COLO829 (cell line): ENCODE measurements at regions not wholly inside any gene's neighbourhood (a gene's known extent, or its start where the extent isn't known, plus 50 kb on each side); places are given as distances from the start of the nearest gene placed in this dataset.

ENCODE experiments used
- DNase-seq: peaks from one replicate; pipeline ENCODE4 v3.0.0; 2012; ENCODE audit warnings: low spot score

DNA sequence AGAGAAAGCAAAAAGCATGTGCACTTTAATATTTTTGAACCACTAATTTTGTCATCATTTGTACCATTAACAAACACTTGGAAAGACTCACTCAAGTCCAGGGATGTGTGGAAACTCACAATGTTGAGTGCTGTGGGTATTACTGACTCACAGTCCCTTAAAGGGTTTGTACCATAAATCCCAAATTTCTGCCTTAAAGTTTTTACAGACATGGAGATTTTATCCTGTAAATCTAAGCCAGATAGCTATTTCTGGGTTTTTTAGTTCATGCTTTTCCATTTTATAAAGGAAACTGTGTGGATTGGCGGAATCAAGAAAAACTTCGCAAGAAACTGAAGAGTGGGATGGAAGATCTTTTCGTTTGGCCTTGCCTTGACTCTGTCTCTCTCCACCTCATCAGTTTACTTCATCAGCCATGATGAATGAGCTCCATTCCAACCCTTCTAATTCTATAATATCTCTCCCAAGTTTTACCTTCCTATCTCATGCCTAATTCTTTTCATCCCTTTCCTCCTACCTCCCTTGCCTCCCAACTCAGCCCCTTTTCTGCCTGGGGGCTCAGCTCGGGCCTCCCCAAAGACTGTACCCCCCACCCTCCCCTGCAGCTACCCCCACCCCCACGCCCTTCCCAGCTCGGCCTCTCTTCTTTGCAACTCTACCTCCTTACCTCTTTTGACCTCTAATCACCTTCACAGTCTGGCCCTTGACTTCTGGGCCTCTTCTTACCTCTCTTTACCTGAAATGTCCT is 218.5 kb upstream of the MKLN1 start:
- DNase-seq, result no peak

DNA sequence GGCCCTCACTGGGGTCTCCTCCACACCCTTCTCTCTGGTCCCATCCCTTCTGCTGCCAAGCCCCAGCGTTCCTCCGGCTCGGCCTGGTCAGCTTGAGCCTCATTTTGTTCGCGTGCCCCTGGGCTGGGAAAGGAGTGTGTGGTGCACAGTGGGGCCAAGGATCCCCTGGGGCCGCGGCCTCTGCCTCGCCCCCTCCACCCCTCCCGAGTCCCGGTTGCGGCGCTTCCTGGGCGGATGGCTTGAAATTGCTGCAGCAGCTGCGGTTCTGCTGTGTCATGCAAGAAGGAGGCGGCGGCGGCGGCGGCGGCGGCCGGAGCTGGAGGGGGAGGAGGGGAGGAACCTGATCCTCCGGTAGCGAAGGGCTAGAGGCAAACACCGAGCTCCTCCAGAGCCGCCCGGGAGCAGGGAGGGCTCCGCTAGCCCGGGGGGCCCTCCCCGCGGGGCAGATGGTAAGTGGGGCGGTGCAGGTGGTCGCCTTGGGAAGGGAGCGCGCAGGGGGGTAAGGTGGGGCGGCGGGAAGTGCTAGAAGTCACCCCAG is 217.8 kb upstream of the MKLN1 start:
- DNase-seq, result peak; percentile 89

DNA sequence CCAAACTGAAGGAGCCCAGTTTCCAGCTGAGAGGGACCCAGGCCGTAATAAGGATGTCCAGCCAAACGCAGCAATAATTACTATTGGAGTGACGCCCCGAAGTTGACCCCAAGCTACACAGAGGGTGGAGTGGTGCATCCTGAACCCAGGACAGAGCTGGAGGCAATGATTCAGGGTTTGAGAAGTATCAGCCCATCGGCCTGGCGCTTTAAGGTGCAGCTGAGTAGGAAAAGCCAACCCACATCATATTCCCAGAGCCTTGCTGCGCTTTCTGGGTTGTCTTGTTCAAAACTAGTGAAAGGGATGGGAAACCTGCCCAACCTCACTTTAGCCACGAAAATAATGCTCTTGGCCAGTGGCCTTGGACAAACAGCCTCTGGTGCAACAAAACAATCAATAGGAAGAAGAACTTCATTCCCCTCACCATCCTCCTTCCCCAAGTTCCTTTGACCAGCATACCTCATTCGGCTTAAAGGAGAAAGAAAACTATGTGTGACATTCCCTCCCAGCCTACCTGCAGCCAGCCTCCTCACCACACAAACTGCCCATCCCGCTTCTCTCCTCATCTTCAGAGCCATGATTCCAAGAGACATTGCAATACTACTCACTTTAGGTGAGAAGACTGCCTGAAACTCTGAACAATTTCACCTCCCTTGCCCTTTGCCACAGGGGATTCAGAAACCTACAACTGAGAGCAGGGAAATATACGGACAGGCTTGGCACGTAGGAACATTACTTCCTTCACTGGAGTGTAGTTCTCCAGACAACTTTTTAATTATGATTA is 217.2 kb upstream of the MKLN1 start:
- no peak for DNase-seq

DNA sequence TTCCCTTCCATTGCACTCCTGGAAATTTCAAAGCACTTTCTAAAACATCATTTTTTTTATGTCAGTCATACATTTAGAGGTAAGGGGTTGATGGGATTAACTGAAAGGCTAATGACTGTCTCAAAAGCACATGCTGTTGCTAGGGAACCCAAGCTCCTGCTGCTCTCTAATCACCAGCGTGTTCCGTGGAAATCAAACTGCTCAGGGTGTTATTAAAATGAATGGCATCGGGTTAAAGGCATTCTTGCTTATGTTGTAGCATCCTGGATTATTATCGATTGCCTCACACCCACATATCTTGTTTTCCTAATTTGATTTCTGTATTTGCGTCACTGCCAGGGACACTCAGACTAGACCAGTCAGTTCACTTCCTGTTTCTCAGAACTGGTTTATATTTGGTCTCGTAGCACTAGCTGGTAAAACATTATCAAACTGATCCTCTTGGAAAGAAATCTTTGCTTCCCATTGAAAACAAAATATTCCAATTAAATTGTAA is 216.5 kb upstream of the MKLN1 start:
- no peak for DNase-seq

DNA sequence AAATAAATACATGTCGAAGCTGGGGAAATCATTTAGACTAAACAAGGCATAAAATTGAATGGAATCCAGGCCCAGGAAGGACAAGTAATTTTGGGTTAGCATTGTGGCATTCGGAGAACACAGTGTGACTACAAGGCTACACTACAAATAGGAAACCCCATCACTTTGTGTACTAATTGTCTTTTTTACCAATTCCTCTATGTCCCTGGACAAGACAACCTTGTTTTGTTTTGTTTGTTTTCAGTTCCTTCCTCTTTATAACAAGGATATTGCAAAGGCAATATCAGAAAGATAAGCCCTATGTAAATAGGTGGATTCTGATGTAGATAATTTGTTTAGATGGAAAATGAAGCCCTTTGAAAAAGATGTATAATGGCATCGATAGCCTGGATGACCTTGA is 215.9 kb upstream of the MKLN1 start:
- DNase-seq, result no peak

DNA sequence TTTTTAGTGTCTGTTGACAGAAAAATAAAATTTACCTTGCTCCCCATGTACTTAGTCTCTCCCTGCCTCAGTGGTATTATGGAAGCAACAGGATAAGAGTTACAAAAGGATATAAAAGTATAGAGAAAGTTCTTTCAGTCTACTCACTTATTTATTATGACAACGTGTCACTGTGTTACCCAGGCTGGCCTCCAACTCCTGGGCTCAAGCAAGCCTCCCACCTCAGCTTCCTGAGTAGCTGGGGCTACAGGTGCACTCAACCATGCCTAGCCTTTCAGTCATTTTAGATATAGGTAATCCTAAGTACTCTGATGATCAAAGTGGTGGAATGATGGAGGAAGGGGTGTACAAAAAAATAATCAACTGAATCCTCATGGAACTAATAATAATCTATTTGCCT is 215.2 kb upstream of the MKLN1 start:
- DNase-seq, result no peak

DNA sequence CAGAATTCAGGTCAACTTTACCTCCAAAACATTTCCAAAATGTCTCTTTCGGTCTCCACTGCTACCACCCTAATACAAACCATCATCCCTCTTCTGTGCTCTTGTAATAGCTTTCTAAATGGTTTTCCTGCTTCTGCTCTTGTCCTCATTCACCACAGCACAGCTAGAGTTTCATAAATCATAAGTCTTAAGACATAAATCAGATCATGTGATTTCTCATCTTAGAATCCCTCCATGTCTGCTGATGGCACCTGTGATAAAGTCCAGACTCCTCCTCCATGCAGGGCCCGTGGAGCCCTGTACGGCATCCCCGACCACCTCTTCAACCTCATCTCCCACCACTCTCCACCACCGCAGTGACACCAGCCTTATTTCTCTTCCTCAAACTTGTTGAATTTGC is 212.3 kb upstream of the MKLN1 start:
- DNase-seq, result no peak

DNA sequence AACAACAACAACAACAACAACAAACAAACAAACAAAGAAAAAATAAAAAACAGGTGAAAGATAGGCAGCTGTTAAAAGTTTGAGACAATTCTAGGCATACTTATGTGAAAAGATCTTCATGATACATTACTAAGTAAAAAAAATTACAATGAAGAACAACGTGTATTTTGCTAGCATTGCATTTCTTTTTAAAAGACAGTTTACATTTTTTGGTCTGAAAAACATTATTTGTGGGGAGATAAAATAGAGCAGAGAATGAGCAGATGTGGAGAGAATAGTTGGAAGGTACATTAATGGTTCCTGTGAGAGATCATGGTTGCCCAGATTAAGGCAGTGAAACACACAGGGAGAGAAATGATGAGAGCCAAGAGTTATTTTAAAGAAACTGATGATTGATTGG is 210.2 kb upstream of the MKLN1 start:
- DNase-seq, result no peak

DNA sequence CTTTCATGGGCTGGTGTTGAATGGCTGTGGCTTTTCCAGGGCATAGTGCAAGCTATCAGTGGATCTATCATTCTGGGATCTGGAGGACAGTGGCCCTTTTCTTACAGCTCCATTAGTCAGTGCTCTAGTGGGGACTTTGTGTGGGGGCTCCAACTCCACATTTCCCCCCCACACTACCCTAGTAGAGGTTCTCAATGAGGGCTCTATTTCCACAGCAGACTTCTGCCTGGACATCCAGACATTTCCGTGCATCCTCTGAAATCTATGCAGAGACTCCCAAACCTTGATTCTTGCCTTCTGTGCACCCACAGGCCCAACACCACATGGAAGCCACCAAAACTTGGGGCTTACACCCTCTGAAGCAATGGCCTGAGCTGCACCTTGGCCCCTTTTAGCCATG is 208.3 kb upstream of the MKLN1 start:
- DNase-seq, result no peak

DNA sequence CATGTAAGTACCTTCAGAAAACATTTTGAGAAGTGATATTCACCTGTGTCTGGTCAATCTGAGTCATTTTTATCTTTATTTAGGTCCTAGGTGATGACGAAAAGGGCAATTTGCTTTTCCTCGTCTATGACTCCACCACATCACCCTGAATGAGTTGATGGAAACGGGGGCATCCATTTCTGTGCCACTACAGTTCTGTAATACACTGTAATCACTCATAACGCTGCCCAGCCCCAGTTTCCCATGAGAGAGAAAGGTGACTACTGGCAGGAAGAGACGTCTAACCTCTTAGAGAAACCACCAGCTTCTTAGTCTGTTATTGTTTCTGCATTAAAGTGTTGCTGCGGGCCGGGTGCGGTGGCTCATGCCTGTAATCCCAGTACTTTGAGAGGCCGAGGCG is 205.3 kb upstream of the MKLN1 start:
- no peak for DNase-seq

DNA sequence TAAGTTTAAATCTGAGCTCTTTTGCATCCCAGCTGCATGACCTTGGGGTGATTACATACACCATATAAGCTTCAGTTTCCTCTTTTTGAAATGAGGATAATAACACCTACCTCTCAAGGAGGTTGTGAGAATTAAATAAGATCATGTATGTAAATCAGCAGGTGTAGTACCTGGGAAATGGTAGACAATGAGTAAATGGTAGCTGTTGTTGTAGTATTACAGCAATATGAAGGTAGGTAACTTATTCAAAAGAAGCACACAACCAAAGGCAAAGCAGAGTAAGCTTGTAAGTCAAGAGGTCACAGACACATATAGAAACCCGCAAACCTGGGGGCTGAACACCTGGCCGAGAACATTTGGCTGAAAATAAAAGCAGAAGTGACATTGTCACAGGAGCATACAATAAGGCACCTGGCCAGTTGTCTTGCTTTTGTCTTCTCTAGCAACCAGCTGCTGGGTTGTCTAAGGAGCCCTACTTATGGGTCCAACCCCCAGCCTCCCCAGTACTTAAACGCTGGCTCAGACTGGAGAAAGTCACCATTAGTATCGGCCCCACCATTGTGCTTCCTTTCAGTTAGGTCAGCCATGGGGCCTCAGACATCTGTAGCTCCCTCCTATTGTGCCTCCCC is 203.6 kb upstream of the MKLN1 start:
- DNase-seq, result no peak

DNA sequence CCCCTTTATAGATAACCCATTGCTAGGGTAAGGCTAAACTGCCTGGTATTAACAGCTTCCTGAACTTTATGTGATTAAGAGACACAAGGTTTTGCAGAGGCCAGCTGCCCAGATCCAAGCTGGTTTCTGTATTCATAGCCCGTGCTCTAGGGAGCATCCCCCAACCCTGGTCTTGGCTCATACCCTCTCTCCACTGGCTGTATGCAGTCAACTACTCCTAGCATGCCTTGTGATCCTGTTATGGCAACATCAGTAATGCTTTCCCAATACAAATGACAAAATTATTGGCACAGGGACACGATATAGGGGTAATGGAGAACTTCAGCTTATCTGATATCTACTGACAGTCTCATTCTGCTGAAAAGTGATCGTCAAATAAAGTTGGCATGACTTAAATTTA is 202.8 kb upstream of the MKLN1 start:
- no peak for DNase-seq

DNA sequence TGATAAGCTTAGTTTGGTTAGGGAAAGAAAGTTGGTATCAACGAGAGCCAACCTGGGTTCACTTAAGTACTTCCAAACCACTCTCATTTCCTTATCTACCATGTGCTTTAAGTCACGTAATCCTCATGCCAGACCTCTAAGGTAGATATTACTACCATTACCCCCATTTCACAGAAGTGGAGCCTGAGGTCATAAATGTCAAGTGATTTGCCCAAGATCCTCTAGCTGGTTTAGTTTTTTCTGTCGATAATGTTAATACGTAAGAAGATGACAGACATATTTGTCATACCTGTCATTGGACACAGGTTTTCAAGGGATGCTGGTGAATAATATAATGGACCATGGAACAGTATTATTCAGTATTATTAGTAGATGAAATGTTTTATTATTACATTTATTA is 197.4 kb upstream of the MKLN1 start:
- DNase-seq, result no peak

DNA sequence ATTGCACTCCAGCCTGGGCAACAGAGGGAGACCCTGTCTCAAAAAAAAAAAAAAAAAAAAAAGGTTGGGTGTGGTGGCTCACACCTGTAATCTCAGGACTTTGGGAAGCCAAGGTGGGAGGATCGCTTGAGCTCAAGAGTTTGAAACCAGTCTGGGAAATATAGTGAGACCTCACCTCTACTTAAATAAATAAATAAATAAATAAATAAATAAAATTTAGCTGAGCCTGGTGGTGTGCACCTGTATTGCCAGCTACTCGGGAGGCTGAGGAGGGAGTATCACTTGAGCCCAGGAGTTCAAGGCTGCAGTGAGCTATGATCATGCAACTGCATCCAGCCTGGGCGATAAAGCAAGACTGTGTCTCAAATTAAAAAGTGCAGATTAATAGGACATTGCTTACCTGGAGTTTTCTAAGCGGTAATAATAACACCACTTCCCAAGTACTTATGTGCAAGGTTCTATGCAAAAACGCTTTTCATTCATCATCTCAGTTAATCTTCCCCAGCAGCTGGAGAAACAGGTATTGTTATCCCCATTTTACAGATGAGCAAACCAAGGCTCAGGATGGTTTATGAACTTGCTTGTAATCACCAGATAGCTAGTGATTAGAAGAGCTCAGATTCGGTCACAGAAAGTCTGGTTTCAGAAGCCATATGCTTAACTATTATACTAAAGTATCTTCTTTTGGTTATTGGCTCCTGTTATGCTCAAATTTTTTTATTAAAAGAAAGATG is 196.5 kb upstream of the MKLN1 start:
- DNase-seq, result no peak

DNA sequence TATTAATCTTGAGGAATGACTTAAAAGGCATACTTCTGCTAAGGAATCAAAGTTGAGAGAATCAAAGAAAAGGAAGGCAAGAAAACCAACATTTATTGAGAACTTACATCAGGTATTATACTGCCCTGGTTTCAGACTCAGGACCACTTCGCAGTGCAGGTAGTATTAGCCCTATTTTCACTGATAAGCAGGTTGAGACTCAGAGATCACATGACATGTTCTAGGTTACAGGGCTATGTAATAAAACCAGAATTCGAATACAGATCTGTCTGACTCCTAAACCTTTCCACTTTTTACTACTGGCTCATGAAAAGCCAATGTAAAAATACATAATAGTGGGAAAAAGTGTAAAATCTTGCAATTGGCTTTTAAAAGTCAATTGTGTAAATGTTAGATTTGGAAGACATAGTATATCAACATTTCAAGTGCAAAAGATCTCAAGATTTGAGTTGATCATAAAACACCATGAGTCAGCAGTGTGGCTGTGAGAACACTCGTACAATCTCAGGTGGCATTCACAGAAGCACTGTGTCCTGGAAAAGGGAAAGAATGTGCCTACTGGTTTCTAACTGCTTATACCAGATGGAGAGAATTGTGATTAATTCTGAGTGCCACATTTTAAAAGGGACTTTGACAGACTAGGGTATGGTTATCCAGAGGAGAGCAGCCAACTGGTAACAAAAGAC is 195.8 kb upstream of the MKLN1 start:
- no peak for DNase-seq

DNA sequence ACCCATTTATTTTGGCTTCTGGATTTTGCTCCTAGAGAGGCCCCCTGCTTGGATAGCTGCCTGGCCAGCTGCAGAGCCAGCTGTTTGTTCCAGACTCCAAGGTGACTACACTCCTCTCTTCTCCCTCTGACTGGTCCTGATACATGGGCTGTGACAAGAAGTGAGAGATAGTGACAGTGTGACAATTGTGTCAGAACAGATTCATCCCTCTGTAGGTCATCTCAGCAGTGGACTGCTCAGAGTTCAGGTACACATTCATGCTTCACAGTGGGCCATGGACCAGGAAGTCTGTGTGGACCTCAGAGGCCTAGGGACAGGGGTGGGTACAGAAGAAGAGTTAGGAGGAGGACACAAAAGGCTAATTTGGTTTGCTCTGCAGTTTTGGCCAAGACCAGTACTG is 188.2 kb upstream of the MKLN1 start:
- no peak for DNase-seq

DNA sequence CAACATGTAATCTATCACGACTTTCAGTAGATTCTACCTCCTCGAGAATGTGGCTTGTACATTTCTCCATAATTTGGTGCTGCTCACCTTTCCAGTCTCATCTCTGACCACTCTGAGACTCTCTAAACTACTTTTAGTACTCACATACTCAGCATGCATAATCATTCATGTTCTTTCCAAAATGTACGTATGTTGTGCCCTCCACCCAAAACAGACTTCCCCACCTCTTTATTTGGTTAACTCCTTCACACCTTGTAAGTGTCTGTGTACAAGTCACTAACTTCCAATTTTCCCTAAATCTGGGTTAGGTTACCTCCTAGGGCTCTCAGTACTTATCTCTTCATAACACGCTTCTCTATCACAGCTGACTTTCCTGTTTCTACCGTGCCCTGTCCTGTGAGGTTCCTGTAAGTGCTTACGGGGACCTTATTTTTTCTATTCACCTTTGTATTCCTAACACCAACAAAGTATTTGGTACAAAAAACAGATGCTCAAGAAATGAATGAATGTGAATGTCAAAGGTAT is 186.2 kb upstream of the MKLN1 start:
- no peak for DNase-seq

DNA sequence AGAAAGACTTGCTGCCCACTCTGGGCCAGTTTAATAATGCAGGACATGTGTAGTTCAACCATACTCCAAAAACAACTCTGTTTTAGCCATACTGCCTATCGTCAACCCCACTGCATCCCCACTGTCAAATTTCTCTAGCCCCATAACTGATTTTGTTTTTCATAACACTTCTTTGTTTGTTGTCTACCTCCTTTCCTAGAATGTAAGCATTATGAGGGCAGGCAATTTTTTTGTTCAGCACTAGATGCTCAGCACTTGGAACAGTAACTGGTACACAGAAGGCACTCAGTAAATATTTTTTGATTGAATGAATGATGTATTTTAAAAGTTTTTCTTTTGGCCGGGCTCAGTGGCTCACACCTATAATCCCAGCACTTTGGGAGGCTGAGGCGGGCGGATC is 183.8 kb upstream of the MKLN1 start:
- DNase-seq, result no peak

DNA sequence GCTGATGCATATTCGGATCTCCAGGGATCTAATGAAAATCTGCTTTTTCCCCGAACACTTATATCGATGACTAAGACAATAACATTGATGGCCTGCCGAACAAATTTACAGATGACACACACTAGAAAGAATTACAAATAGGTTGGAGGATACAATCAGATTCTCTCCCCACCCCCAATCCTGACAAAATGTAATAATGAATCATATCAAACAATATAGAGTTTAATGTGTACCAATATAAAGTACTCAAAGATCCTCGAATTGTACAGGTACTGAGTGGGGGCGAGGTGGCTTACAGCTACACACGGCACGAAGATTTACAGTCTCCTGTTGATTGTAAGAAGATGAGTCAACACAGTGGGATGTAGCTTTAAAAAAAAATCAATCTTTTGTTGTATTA is 182.7 kb upstream of the MKLN1 start:
- no peak for DNase-seq

DNA sequence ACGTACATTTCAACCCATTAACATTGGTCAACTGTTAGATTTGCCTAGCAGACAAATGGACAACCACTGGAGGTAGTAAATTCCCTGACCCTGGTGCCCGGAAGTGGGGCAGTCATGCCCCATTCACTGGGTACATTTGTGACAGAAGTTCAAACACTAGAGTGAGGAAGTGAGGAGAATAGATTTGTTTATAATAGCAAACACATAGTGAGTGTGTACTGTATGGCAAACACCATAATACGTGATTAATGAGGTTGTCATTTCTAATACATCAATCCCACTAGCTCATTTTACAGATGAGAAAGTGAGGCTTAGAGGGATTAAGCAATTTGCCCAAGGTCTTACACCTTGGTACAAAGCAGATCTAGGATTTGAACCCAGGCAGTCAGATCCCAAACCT is 181.9 kb upstream of the MKLN1 start:
- DNase-seq, result no peak

DNA sequence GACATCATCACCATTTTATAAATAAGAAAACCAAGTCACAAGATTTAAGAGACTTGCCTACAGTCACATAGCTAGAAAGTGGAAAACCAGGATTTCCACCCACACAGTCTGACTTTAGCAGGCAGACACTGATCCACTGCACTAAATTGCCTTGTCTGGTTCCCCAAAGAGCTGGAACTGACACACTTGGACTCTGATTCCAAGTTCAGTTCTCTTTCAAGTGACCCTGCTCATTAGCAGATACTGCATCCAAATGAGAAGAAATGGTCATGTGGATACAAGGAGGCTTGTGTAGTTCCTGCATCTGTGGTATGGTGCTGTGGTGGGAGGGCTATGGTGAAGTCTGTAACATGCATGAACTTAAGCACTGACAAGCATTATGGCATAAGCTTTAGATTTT is 180.1 kb upstream of the MKLN1 start:
- DNase-seq, result no peak
